ENCODE measurements at regions not wholly inside any gene's neighbourhood (a gene's known extent, or its start where the extent isn't known, plus 50 kb on each side); places are given as distances from the start of the nearest gene placed in this dataset.

DNA sequence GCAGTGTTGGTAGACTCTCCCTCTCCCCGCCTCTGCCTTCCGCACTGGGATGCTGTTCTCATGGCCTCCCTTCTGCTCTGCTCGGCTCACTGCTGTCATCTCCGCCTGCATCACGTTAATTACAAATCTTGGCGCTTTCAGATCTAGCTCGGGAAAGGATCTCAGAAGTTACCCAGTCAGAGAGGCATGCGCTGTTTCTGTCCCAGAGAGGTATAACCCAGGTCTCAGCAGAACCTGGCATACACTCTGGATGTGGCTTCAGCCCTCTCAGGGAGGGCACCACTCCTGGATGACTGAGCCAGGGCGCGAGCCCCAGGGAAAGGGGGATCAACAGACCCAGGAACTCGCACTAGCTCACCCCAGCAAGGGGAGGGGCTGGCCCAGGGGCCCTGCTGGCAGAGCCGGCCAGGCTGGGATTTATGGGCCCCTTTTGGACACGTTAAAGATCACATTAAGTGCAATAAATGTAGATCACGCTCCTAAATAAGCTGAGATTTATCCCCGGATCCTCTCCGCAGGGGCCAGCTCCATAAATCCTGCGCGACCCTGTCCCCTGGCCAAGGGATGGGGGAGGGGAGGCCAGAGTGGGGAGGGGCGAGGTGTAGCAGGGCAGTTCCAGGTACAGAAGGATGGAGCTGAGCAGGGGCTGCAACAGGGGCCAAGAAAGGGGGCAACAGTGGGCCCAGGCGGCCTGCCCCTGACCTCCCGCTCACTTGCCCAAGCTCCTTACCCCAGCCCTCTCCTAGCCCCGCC is 101.3 kb upstream of the ZBTB40 start:
- TF ChIP-seq, protein P1, sequence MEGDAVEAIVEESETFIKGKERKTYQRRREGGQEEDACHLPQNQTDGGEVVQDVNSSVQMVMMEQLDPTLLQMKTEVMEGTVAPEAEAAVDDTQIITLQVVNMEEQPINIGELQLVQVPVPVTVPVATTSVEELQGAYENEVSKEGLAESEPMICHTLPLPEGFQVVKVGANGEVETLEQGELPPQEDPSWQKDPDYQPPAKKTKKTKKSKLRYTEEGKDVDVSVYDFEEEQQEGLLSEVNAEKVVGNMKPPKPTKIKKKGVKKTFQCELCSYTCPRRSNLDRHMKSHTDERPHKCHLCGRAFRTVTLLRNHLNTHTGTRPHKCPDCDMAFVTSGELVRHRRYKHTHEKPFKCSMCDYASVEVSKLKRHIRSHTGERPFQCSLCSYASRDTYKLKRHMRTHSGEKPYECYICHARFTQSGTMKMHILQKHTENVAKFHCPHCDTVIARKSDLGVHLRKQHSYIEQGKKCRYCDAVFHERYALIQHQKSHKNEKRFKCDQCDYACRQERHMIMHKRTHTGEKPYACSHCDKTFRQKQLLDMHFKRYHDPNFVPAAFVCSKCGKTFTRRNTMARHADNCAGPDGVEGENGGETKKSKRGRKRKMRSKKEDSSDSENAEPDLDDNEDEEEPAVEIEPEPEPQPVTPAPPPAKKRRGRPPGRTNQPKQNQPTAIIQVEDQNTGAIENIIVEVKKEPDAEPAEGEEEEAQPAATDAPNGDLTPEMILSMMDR (IDR thresholded peaks at IDR 0.05) = no peak
- no peak for TF ChIP-seq POLR2A (IDR thresholded peaks at IDR 0.05)

Data from uterus (tissue), 2 donors.